ENCODE measurements at regions not wholly inside any gene's neighbourhood (a gene's known extent, or its start where the extent isn't known, plus 50 kb on each side); places are given as distances from the start of the nearest gene placed in this dataset.

GRCh38 chr13:50355797-50356196 lies 340.6 kb downstream of the KCNRG start:
- TF ChIP-seq CTCF (conservative IDR thresholded peaks at IDR 0.05; ENCODE audit: low read depth, low read length), result no peak
- TF ChIP-seq EZH2 (IDR thresholded peaks at IDR 0.05; ENCODE audit: borderline replicate concordance, low read depth, low read length, poor library complexity, severe bottlenecking), result no peak
